Activated T-helper 1 cell treated with anti-CD3 and anti-CD28 coated beads, Interleukin-12 subunit alpha, Interleukin-12 subunit beta, Interleukin-2, Interleukin-4 antibody, amounts not matched to agents 30 ng/mL and 10 ng/mL and 1 ng/mL, durations not matched to agents 14 hours and 24 hours and 36 hours (primary cell): ENCODE measurements at regions not wholly inside any gene's neighbourhood (a gene's known extent, or its start where the extent isn't known, plus 50 kb on each side); places are given as distances from the start of the nearest gene placed in this dataset.
A peak's percentile ranks its signal among the peaks of the same experiment; 100 is the strongest.
"Not testable (repeated sequence)": the region's sequence is repeated elsewhere in the genome, so short reads cannot be mapped to it uniquely, and the experiment has no call there.

ENCODE experiments used
- DNase-seq: peaks from one replicate; pipeline ENCODE4 v3.0.0; 2021; ENCODE audit warnings: low spot score
- H3K27ac Mint-ChIP-seq: one replicate; pipeline ENCODE4 v1.8.0; 2021; ENCODE audit warnings: mild to moderate bottlenecking, mixed read lengths
- H3K27me3 Mint-ChIP-seq: one replicate; pipeline ENCODE4 v1.8.0; 2022; ENCODE audit warnings: mild to moderate bottlenecking, moderate library complexity, mixed read lengths; ENCODE audit not compliant: insufficient read depth
- H3K36me3 Mint-ChIP-seq: one replicate; pipeline ENCODE4 v1.8.0; 2021; ENCODE audit warnings: low read depth, mixed read lengths
- H3K4me1 Mint-ChIP-seq: one replicate; pipeline ENCODE4 v1.8.0; 2021; ENCODE audit warnings: low read depth, mixed read lengths
- H3K4me3 Mint-ChIP-seq: one replicate; pipeline ENCODE4 v1.8.0; 2021; ENCODE audit warnings: mild to moderate bottlenecking, moderate library complexity, mixed read lengths
- H3K9me3 Mint-ChIP-seq: one replicate; pipeline ENCODE4 v1.8.0; 2021; ENCODE audit warnings: mixed read lengths
- intact Hi-C: fragments of 100-400 bp; cut with micrococcal nuclease; formaldehyde crosslinking; loops from one replicate; pipeline ENCODE4 v1.15.1; 2024

- H3K4me3 Mint-ChIP-seq, H3K36me3 Mint-ChIP-seq, DNase-seq, H3K27ac Mint-ChIP-seq, intact Hi-C loops, H3K27me3 Mint-ChIP-seq: not testable (repeated sequence)
- Mint-ChIP-seq H3K9me3 (peaks cover 23% of the 10 kb centered on the region), H3K4me1 (peaks cover 17% of the 10 kb centered on the region)
Observed at GRCh38 chr9:20235206-20235605, 387.1 kb downstream of the MLLT3 start.

GRCh38 chr9:20228096-20228495, 394.2 kb downstream of the MLLT3 start:
- peaks cover 55% of the 10 kb centered on the region for H3K4me1 Mint-ChIP-seq
- H3K27ac Mint-ChIP-seq = no peak overlapping the region
- peaks cover 8% of the 10 kb centered on the region for H3K36me3 Mint-ChIP-seq
- DNase-seq = no peak
- intact Hi-C loops = no loop called here
- H3K27me3 Mint-ChIP-seq = peaks cover 5% of the 10 kb centered on the region
- H3K4me3 Mint-ChIP-seq = peak overlapping the region; percentile 4
- peaks cover 9% of the 10 kb centered on the region for H3K9me3 Mint-ChIP-seq

GRCh38 chr9:20227166-20227874, 395.0 kb downstream of the MLLT3 start:
- peaks cover 5% of the 10 kb centered on the region for H3K27me3 Mint-ChIP-seq
- H3K36me3 Mint-ChIP-seq = peaks cover 7% of the 10 kb centered on the region
- H3K9me3 Mint-ChIP-seq = peaks cover 9% of the 10 kb centered on the region
- no peak overlapping the region for H3K27ac Mint-ChIP-seq
- no peak for DNase-seq
- no peak overlapping the region for H3K4me3 Mint-ChIP-seq
- H3K4me1 Mint-ChIP-seq = peaks cover 55% of the 10 kb centered on the region
- intact Hi-C loops = loop anchor here (2.0 kb wide), 1 partner anchor 15 kb away; no protein-coding TSS in a partner anchor

- H3K27ac Mint-ChIP-seq = no peak overlapping the region
- DNase-seq = no peak
- H3K27me3 Mint-ChIP-seq = peaks cover 5% of the 10 kb centered on the region
- H3K36me3 Mint-ChIP-seq = peaks cover 6% of the 10 kb centered on the region
- intact Hi-C loops = loop anchor here (2.0 kb wide), 1 partner anchor 16 kb away; no protein-coding TSS in a partner anchor
- peaks cover 55% of the 10 kb centered on the region for H3K4me1 Mint-ChIP-seq
- H3K4me3 Mint-ChIP-seq = no peak overlapping the region
- peaks cover 6% of the 10 kb centered on the region for H3K9me3 Mint-ChIP-seq
Observed at GRCh38 chr9:20226345-20226744, 396.0 kb downstream of the MLLT3 start.

- intact Hi-C loops = loop anchor here (2.0 kb wide), 1 partner anchor 17 kb away; no protein-coding TSS in a partner anchor
- peaks cover 1% of the 10 kb centered on the region for H3K9me3 Mint-ChIP-seq
- H3K27ac Mint-ChIP-seq = no peak overlapping the region
- H3K4me3 Mint-ChIP-seq = no peak overlapping the region
- peaks cover 55% of the 10 kb centered on the region for H3K4me1 Mint-ChIP-seq
- no peak for DNase-seq
- peaks cover 7% of the 10 kb centered on the region for H3K36me3 Mint-ChIP-seq
- peaks cover 7% of the 10 kb centered on the region for H3K27me3 Mint-ChIP-seq
Observed at GRCh38 chr9:20225826-20226225, 396.5 kb downstream of the MLLT3 start.

- Mint-ChIP-seq H3K9me3 (no peaks in the 10 kb centered on the region), H3K4me3 (no peak overlapping the region), H3K36me3 (peaks cover 7% of the 10 kb centered on the region), H3K27me3 (peaks cover 7% of the 10 kb centered on the region), H3K4me1 (peaks cover 55% of the 10 kb centered on the region), H3K27ac (no peak overlapping the region)
- no peak for DNase-seq
- intact Hi-C loops = no loop called here
Observed at GRCh38 chr9:20224756-20225155, 397.5 kb downstream of the MLLT3 start.

- Mint-ChIP-seq H3K27ac (no peak overlapping the region), H3K9me3 (no peaks in the 10 kb centered on the region), H3K27me3 (peaks cover 5% of the 10 kb centered on the region), H3K36me3 (peaks cover 8% of the 10 kb centered on the region), H3K4me1 (peaks cover 18% of the 10 kb centered on the region), H3K4me3 (no peak overlapping the region)
- intact Hi-C loops = no loop called here
- no peak for DNase-seq
Observed at GRCh38 chr9:20220286-20220685, 402.0 kb downstream of the MLLT3 start.

- peaks cover 7% of the 10 kb centered on the region for H3K36me3 Mint-ChIP-seq
- DNase-seq = no peak
- H3K27ac Mint-ChIP-seq = no peak overlapping the region
- no peaks in the 10 kb centered on the region for H3K9me3 Mint-ChIP-seq
- H3K4me1 Mint-ChIP-seq = peaks cover 9% of the 10 kb centered on the region
- intact Hi-C loops = no loop called here
- H3K4me3 Mint-ChIP-seq = no peak overlapping the region
- peaks cover 5% of the 10 kb centered on the region for H3K27me3 Mint-ChIP-seq
Observed at GRCh38 chr9:20219437-20219836, 402.9 kb downstream of the MLLT3 start.

GRCh38 chr9:20217596-20217995, 404.7 kb downstream of the MLLT3 start:
- peaks cover 3% of the 10 kb centered on the region for H3K4me1 Mint-ChIP-seq

GRCh38 chr9:20216438-20216837, 405.9 kb downstream of the MLLT3 start:
- Mint-ChIP-seq H3K9me3 (no peaks in the 10 kb centered on the region), H3K4me1 (peaks cover 3% of the 10 kb centered on the region), H3K27me3 (peaks cover 2% of the 10 kb centered on the region), H3K27ac (no peak overlapping the region), H3K36me3 (peaks cover 7% of the 10 kb centered on the region), H3K4me3 (no peak overlapping the region)
- intact Hi-C loops = no loop called here
- no peak for DNase-seq

More at GRCh38 chr9:20217596-20217995, 404.7 kb downstream of the MLLT3 start:
- H3K27me3 Mint-ChIP-seq = peaks cover 2% of the 10 kb centered on the region
- H3K36me3 Mint-ChIP-seq = peaks cover 7% of the 10 kb centered on the region
- no peak for DNase-seq
- H3K9me3 Mint-ChIP-seq = no peaks in the 10 kb centered on the region
- H3K4me3 Mint-ChIP-seq = no peak overlapping the region
- H3K27ac Mint-ChIP-seq = no peak overlapping the region
- intact Hi-C loops = no loop called here

- no peak for DNase-seq
- H3K9me3 Mint-ChIP-seq = no peaks in the 10 kb centered on the region
- intact Hi-C loops = no loop called here
- no peak overlapping the region for H3K4me3 Mint-ChIP-seq
- no peak overlapping the region for H3K27ac Mint-ChIP-seq
- peaks cover 6% of the 10 kb centered on the region for H3K36me3 Mint-ChIP-seq
- peaks cover 3% of the 10 kb centered on the region for H3K4me1 Mint-ChIP-seq
- H3K27me3 Mint-ChIP-seq = no peaks in the 10 kb centered on the region
Observed at GRCh38 chr9:20215552-20215951, 406.7 kb downstream of the MLLT3 start.

- intact Hi-C loops = no loop called here
- peaks cover 28% of the 10 kb centered on the region for H3K4me1 Mint-ChIP-seq
- H3K27me3 Mint-ChIP-seq = no peaks in the 10 kb centered on the region
- H3K9me3 Mint-ChIP-seq = no peaks in the 10 kb centered on the region
- H3K27ac Mint-ChIP-seq = no peak overlapping the region
- H3K4me3 Mint-ChIP-seq = no peak overlapping the region
- no peak for DNase-seq
- peaks cover 6% of the 10 kb centered on the region for H3K36me3 Mint-ChIP-seq
Observed at GRCh38 chr9:20212806-20213205, 409.5 kb downstream of the MLLT3 start.

GRCh38 chr9:20209391-20210340, 412.6 kb downstream of the MLLT3 start:
- Mint-ChIP-seq H3K36me3 (peaks cover 3% of the 10 kb centered on the region), H3K27ac (peak overlapping the region; percentile 89), H3K27me3 (no peaks in the 10 kb centered on the region), H3K4me3 (peak overlapping the region; percentile 25), H3K9me3 (no peaks in the 10 kb centered on the region), H3K4me1 (peaks cover 39% of the 10 kb centered on the region)
- intact Hi-C loops = loop anchor here (1.0 to 10.0 kb wide), 22 partner anchors 34 to 1871 kb away; partner anchors contain the start of gene HACD4
- peak; percentile 62 for DNase-seq
